MM.1S (cell line): ENCODE measurements at regions not wholly inside any gene's neighbourhood (a gene's known extent, or its start where the extent isn't known, plus 50 kb on each side); places are given as distances from the start of the nearest gene placed in this dataset.

ENCODE experiments used
- CTCF ChIP-seq: fragments of 300-600 bp; sonication (generic); IDR thresholded peaks from 2 replicates; pipeline ENCODE4 v1.5.1; 2016; ENCODE audit warnings: antibody characterized with exemption, low read length, mixed read lengths
- EZH2 ChIP-seq: fragments of 300-600 bp; sonication (generic); optimal IDR thresholded peaks from 2 replicates; pipeline ENCODE3; 2017; ENCODE audit warnings: low read depth, mild to moderate bottlenecking, antibody characterized with exemption, low read length, mixed read lengths
- EZH2phosphoT487 ChIP-seq: fragments of 300-600 bp; sonication (generic); IDR thresholded peaks from 2 replicates; pipeline ENCODE4 v1.6.1; 2018; ENCODE audit warnings: antibody characterized with exemption, low read length

DNA sequence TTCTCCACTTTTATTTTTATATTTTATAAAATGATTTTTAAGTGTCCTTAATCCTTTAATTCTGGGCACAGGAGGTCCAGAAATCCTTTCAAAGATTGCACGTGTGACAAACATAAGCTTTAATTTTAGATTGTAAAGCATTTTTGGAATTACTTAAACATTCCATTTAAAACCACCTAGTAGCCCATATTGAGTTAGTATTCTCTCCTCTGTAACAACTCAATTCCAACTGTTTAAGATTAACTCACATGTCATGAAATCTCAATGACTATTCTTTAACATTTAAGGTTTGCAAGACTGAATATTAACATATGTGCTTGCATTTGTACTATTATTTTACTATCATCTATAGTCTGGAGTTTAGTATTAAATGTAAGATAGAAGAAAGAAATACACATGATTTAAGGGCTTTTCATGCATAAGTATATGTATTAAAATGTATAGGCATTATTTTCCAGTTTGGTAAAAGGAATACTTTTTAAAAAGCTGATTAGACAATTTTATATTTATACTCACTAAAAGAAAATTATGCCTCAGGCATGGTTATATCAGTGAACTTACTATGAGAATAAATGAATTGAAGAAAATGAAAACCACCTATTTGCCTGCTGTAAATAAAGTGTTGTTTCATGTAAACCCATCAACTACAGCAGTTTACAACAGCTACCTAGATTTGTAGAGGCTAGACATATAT lies 776.9 kb downstream of the SLC6A15 start:
- TF ChIP-seq CTCF (no peak), EZH2 (no peak), EZH2phosphoT487 (no peak)
